IgD-negative memory B cell (primary cell): ENCODE measurements at regions not wholly inside any gene's neighbourhood (a gene's known extent, or its start where the extent isn't known, plus 50 kb on each side); places are given as distances from the start of the nearest gene placed in this dataset.

ENCODE experiments used
- H3K27ac Mint-ChIP-seq, 3 donors: one replicate each; pipeline ENCODE4 v1.8.0; 2020 to 2022; ENCODE audit warnings: mild to moderate bottlenecking in 3 of 3, mixed read lengths in 3 of 3, moderate library complexity in 1 of 3
- H3K27me3 Mint-ChIP-seq: one replicate; pipeline ENCODE4 v1.8.0; 2021; ENCODE audit warnings: mixed read lengths
- H3K36me3 Mint-ChIP-seq: one replicate; pipeline ENCODE4 v1.8.0; 2020; ENCODE audit warnings: mild to moderate bottlenecking, mixed read lengths
- H3K4me1 Mint-ChIP-seq, 3 donors: one replicate each; pipeline ENCODE4 v1.8.0; 2020 to 2022; ENCODE audit warnings: mixed read lengths in 3 of 3, mild to moderate bottlenecking in 1 of 3
- H3K4me3 Mint-ChIP-seq, 4 donors: one replicate each; pipeline ENCODE4 v1.8.0; 2020 to 2022; ENCODE audit warnings: mild to moderate bottlenecking in 4 of 4, mixed read lengths in 4 of 4, moderate library complexity in 3 of 4
- H3K9me3 Mint-ChIP-seq, 3 donors: one replicate each; pipeline ENCODE4 v1.8.0; 2020 to 2021; ENCODE audit warnings: mixed read lengths in 3 of 3, mild to moderate bottlenecking in 1 of 3

DNA sequence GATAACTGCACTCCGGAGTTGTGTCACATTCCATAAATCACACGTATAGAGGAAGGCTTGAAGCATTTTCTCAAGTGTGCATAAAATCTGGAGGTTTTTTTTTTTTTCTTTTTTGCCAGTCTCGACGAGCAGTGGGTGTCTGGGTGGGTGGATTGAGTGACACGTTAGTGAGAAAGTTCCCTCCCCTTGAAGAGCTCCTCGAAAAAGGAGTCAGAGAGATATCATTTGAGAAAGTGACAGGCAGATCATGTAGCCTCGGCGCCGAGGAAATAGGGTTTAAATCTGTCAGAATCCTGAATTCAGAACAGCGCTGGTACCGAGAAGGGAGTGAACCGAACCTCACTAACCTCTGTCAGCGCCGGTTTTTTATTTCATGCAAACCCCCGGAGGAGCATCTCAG, 269.5 kb upstream of the ARID1B start:
- H3K27ac Mint-ChIP-seq, result no peak overlapping the region
- H3K9me3 Mint-ChIP-seq, result no peaks in the 10 kb centered on the region
- no peak overlapping the region for H3K4me3 Mint-ChIP-seq
- H3K27me3 Mint-ChIP-seq, result peaks cover 32% of the 10 kb centered on the region
- no peaks in the 10 kb centered on the region for H3K36me3 Mint-ChIP-seq
- peaks cover 0 to 10% (median 8%) of the 10 kb centered on the region in 3 donors for H3K4me1 Mint-ChIP-seq

DNA sequence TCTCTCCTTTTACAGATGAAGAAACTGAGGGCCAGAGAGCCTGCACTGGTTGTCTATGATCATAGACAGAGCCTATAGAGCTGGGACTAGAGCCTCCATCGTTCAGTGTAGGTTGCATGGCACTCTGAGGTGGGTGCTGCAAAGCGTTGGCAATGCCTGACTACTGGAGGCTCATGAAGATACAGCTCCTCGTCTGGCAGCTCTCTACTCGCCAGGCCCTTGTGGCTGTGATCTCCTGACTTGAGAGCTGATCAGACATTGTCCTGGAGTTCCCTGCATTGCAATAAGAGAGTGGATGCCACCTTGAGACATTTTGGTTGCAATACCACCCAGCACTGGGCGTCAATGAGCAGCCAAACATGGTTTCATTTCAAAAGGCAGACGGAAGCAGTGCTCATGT, 270.1 kb upstream of the ARID1B start:
- Mint-ChIP-seq H3K36me3 (no peaks in the 10 kb centered on the region), H3K9me3 (no peaks in the 10 kb centered on the region), H3K27ac (no peak overlapping the region), H3K4me1 (peaks cover 0 to 10% (median 8%) of the 10 kb centered on the region in 3 donors), H3K27me3 (peaks cover 29% of the 10 kb centered on the region), H3K4me3 (no peak overlapping the region)

GRCh38 chr6:156502969-156503504, 274.1 kb upstream of the ARID1B start:
- Mint-ChIP-seq H3K4me3 (no peak overlapping the region), H3K27ac (peak overlapping the region in 1 of 3 donors; percentile 74), H3K4me1 (peaks cover 0 to 3% (median 0%) of the 10 kb centered on the region in 3 donors), H3K9me3 (peaks cover 2 to 11% (median 9%) of the 10 kb centered on the region in 3 donors), H3K36me3 (peaks cover 5% of the 10 kb centered on the region), H3K27me3 (peaks cover 11% of the 10 kb centered on the region)

DNA sequence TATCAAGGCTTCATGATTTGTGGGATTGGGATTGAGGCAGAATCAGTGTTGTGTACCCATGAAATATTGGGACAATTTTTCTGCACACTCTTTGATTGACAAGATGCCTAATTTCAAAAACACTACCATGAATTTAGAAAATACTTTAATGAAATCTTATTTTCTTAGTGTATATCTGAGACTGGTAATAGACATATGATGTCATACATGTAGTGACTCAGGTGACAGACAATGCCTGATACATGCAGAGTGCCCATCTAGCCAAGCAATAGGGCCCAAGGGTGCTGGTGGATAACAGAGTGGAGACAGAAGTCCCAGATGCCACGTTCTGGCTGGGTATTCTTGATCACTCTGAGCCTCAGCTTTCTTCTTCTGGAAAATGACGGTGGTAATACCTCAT, 279.6 kb upstream of the ARID1B start:
- peaks cover 5% of the 10 kb centered on the region for H3K36me3 Mint-ChIP-seq
- peaks cover 2 to 11% (median 9%) of the 10 kb centered on the region in 3 donors for H3K9me3 Mint-ChIP-seq
- peaks cover 9% of the 10 kb centered on the region for H3K27me3 Mint-ChIP-seq
- H3K4me3 Mint-ChIP-seq, result no peak overlapping the region
- H3K27ac Mint-ChIP-seq, result no peak overlapping the region
- H3K4me1 Mint-ChIP-seq, result no peaks in the 10 kb centered on the region

DNA sequence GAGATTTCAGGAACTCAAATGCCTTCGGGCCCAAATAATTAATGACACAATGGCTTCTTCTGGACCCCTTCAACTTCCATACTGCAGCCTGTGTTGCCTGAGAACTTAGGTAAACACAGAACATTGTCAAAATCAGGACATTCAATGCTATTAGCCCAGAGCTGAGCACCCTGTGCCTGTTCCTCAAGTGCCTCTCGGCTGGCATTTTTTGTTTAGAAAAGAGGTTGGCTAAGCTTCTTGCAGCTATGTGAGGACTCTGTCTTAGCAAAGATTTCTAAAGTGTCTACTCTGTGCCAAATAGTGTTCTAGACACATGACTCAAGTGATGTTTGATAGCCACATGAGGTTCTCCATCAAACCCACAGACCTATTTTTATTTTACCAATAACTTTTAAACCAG, 289.3 kb upstream of the ARID1B start:
- no peak overlapping the region for H3K4me3 Mint-ChIP-seq
- peaks cover 3% of the 10 kb centered on the region for H3K27me3 Mint-ChIP-seq
- H3K27ac Mint-ChIP-seq, result no peak overlapping the region
- H3K9me3 Mint-ChIP-seq, result peaks cover 7 to 23% (median 14%) of the 10 kb centered on the region in 3 donors
- H3K36me3 Mint-ChIP-seq, result no peaks in the 10 kb centered on the region
- no peaks in the 10 kb centered on the region for H3K4me1 Mint-ChIP-seq

DNA sequence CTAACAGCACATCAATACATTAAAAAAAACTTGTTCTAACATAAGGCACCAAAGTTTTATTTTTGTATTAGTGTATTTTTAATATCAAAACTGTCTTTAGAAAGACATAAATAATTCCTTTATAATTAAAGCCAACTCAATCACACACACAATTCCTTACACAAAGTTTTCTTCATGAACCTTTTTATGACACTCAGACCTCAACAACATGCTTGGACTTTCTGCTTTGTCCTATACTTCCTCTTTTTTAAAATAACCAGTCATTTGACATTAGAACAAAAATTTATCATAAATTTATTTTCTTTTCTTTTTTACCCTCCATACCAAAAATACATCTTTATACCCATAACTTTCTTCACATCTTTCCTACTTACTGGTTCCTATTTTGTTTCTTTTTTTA, 292.0 kb upstream of the ARID1B start:
- Mint-ChIP-seq H3K4me3 (no peak overlapping the region), H3K27me3 (peaks cover 3% of the 10 kb centered on the region), H3K9me3 (peaks cover 3 to 15% (median 7%) of the 10 kb centered on the region in 3 donors), H3K27ac (no peak overlapping the region), H3K4me1 (no peaks in the 10 kb centered on the region), H3K36me3 (no peaks in the 10 kb centered on the region)

GRCh38 chr6:156474507-156475120, 302.6 kb upstream of the ARID1B start:
- peaks cover 2 to 3% (median 3%) of the 10 kb centered on the region in 3 donors for H3K9me3 Mint-ChIP-seq
- H3K4me1 Mint-ChIP-seq, result peaks cover 10 to 17% (median 13%) of the 10 kb centered on the region in 3 donors
- H3K27me3 Mint-ChIP-seq, result no peaks in the 10 kb centered on the region
- peaks cover 4% of the 10 kb centered on the region for H3K36me3 Mint-ChIP-seq
- H3K4me3 Mint-ChIP-seq, result peak overlapping the region in 1 of 4 donors; percentile 63
- no peak overlapping the region for H3K27ac Mint-ChIP-seq

DNA sequence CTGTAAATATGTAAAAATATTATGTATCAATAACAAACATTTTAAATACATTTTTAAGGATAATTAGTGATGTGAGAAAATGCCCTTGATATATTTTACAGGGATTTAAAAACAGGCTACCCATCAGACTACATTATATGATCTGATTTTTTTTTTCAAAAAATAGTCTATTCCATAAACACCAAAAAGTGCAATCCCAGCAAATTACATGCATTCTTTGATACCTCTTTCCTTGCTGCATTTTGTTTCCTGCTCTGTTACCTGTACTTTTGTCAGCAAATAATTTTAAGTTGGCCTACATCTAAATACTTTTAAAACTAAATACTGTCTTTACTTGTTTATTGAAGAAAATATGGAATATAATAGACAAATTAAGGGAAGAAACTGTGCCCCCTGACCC, 306.2 kb upstream of the ARID1B start:
- Mint-ChIP-seq H3K4me1 (peaks cover 10 to 17% (median 13%) of the 10 kb centered on the region in 3 donors), H3K27me3 (peaks cover 3% of the 10 kb centered on the region), H3K27ac (no peak overlapping the region), H3K4me3 (no peak overlapping the region), H3K9me3 (peaks cover 3 to 4% (median 4%) of the 10 kb centered on the region in 3 donors), H3K36me3 (peaks cover 4% of the 10 kb centered on the region)

GRCh38 chr6:156464100-156464878, 312.9 kb upstream of the ARID1B start:
- H3K36me3 Mint-ChIP-seq, result no peaks in the 10 kb centered on the region

DNA sequence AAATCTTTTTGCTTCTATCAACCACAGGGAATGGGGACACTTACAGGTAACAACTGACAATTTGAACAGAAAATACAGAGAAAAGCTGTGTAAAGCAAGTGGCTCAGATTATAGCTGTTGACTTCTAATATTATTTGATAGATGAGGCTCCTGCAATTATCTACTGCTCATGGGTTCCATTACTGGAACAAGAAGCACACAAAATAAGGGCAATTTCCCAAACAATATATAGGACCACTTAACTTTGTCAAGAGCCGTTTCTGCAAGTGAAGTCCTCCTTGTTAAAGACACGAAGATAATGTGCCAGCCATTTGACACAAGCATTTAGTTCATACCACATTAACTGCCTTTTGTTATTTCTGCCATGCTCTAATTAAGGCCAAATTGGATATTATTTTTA, 315.5 kb upstream of the ARID1B start:
- Mint-ChIP-seq H3K4me3 (no peak overlapping the region), H3K27ac (no peak overlapping the region), H3K9me3 (no peaks in the 10 kb centered on the region)

More at GRCh38 chr6:156464100-156464878, 312.9 kb upstream of the ARID1B start:
- Mint-ChIP-seq H3K27ac (no peak overlapping the region), H3K27me3 (peaks cover 26% of the 10 kb centered on the region), H3K4me3 (no peak overlapping the region), H3K4me1 (peaks cover 0 to 5% (median 4%) of the 10 kb centered on the region in 3 donors), H3K9me3 (no peaks in the 10 kb centered on the region)

DNA sequence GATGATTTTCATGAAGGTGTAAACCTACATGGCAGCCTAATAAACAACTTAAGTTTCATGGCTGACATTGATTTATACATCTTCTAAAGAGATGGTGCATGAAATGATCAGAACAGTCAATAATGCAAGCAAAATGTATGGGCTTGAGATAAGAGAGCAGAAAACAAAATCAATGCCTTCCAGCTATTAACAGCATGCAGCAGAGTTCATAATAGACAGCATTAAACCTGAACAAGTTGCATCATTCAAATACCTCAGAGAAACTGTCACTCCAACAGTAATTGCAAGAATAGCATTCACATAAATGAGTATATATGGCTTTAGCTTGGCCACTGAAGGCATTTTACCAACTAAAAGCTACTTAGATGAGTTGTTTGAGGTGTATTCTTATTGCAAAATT, 319.6 kb upstream of the ARID1B start:
- no peaks in the 10 kb centered on the region for H3K36me3 Mint-ChIP-seq
- peaks cover 20% of the 10 kb centered on the region for H3K27me3 Mint-ChIP-seq
- H3K4me3 Mint-ChIP-seq, result no peak overlapping the region
- peaks cover 0 to 3% (median 0%) of the 10 kb centered on the region in 3 donors for H3K9me3 Mint-ChIP-seq
- H3K27ac Mint-ChIP-seq, result no peak overlapping the region
- H3K4me1 Mint-ChIP-seq, result peaks cover 0 to 4% (median 2%) of the 10 kb centered on the region in 3 donors

More for the DNA sequence above, 315.5 kb upstream of the ARID1B start:
- no peaks in the 10 kb centered on the region for H3K36me3 Mint-ChIP-seq
- peaks cover 0 to 5% (median 4%) of the 10 kb centered on the region in 3 donors for H3K4me1 Mint-ChIP-seq
- H3K27me3 Mint-ChIP-seq, result peaks cover 24% of the 10 kb centered on the region

DNA sequence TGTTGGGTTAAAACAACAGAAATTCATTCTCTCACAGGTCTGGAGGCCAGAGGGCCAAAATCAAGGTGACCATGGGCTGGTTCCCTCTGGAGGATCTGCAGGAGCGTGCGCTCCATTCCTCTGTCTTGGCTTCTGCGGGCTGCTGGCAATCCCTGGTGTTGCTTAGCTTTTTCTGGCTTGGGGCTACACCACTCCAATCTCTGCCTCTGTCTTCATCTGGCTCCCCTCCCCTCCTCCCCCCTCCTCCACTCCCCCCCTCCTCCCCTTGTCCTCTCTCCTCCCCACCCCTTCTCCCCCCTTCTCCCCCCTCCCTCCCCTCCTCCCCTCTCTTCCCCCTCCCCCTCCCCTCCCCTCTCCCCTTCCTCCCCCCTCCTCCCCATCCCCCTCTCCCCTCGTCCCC, 321.3 kb upstream of the ARID1B start:
- H3K4me3 Mint-ChIP-seq, result no peak overlapping the region
- H3K4me1 Mint-ChIP-seq, result peaks cover 0 to 4% (median 2%) of the 10 kb centered on the region in 3 donors
- peaks cover 19% of the 10 kb centered on the region for H3K27me3 Mint-ChIP-seq
- no peak overlapping the region for H3K27ac Mint-ChIP-seq
- no peaks in the 10 kb centered on the region for H3K36me3 Mint-ChIP-seq
- peaks cover 2 to 4% (median 3%) of the 10 kb centered on the region in 3 donors for H3K9me3 Mint-ChIP-seq

DNA sequence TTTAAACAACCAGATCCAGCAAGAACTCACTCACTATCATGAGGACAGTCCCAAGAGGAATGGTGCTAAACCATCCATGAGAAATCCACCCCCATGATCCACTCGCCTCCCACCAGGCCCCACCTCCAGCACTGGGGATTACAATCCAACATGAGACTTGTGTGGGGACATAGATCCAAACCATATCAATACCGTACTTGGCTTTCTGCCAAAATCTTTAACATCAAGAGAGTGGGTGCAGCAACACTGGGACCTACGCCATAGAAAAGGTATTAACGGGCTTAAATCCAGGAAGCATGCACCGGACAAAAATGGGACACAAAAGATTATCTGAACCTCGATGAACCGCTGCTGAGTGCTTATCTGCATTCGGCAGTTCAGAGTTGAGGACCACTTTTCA, 322.3 kb upstream of the ARID1B start:
- peaks cover 0 to 6% (median 6%) of the 10 kb centered on the region in 3 donors for H3K4me1 Mint-ChIP-seq
- H3K27me3 Mint-ChIP-seq, result peaks cover 14% of the 10 kb centered on the region
- peaks cover 3 to 4% (median 3%) of the 10 kb centered on the region in 3 donors for H3K9me3 Mint-ChIP-seq
- H3K36me3 Mint-ChIP-seq, result peaks cover 5% of the 10 kb centered on the region
- H3K27ac Mint-ChIP-seq, result no peak overlapping the region
- H3K4me3 Mint-ChIP-seq, result no peak overlapping the region

DNA sequence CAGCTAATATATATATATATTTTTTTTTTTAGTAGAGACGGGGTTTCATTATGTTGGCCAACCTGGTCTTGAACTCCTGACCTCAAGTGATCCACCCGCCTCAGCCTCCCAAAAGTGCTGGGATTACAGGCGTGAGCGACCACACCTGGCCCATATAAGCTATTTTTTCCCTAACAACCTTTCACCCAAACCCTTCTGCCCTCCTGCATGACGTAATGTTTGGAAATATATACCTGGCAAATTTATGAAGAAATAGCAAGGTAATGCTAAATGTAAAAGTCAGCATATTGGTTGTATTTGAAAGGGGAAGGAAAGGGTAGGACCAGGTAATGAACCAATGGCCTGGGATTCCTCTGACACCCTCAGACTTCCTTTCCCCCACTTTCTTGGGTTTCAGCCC, 325.5 kb upstream of the ARID1B start:
- H3K4me3 Mint-ChIP-seq, result no peak overlapping the region
- H3K4me1 Mint-ChIP-seq, result peaks cover 0 to 12% (median 6%) of the 10 kb centered on the region in 3 donors
- H3K27ac Mint-ChIP-seq, result no peak overlapping the region
- H3K36me3 Mint-ChIP-seq, result peaks cover 5% of the 10 kb centered on the region
- H3K27me3 Mint-ChIP-seq, result peaks cover 16% of the 10 kb centered on the region
- H3K9me3 Mint-ChIP-seq, result peaks cover 3 to 4% (median 3%) of the 10 kb centered on the region in 3 donors

GRCh38 chr6:156451088-156451487, 326.1 kb upstream of the ARID1B start:
- Mint-ChIP-seq H3K9me3 (peaks cover 3 to 4% (median 3%) of the 10 kb centered on the region in 3 donors), H3K27ac (no peak overlapping the region), H3K27me3 (peaks cover 16% of the 10 kb centered on the region), H3K4me1 (peaks cover 0 to 12% (median 6%) of the 10 kb centered on the region in 3 donors), H3K36me3 (peaks cover 5% of the 10 kb centered on the region), H3K4me3 (no peak overlapping the region)
